ENCODE measurements at regions not wholly inside any gene's neighbourhood (a gene's known extent, or its start where the extent isn't known, plus 50 kb on each side); places are given as distances from the start of the nearest gene placed in this dataset.

DNA sequence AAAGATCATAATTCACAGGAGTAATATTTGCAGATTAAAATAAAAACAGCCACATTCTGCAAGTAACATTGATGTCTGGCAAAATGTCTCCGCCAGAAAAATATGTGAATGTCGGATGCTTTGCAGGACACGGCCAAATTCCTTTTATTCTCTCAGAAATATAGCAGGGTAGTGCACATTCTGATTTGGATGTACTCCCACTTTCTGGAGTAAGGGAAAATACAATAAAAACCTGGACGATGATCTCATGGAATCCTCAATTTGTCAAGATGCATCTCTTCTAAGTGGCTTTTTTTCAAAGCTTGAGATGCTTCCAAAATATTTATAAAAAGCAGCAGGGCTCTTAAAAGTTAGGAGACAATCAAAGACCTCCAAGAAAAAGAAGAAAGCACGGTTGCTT, 133.3 kb downstream of the TBX5 start:
- CTCF ChIA-PET = no interaction called here
- POLR2A ChIA-PET = no interaction called here
- H3K9me3 ChIP-seq (ENCODE audit: control insufficient read depth in 2 of 3, low read length in 3 of 3) = no peaks in the 10 kb centered on the region
- ATAC-seq (no peak), DNase-seq (no peak)
- H3K36me3 ChIP-seq (ENCODE audit: control insufficient read depth in 2 of 3, insufficient read depth in 3 of 3, low read length in 3 of 3) = no peaks in the 10 kb centered on the region
- H3K9me3 Mint-ChIP-seq = peaks cover 0 to 9% (median 0%) of the 10 kb centered on the region in 11 donors
- H3K27me3 Mint-ChIP-seq = peaks cover 0 to 16% (median 7%) of the 10 kb centered on the region in 5 donors
- H3K27me3 ChIP-seq (ENCODE audit: control insufficient read depth in 2 of 2, insufficient read depth in 2 of 2, low read length in 2 of 2) = no peaks in the 10 kb centered on the region
- H3K27ac Mint-ChIP-seq = no peak overlapping the region
- no peaks in the 10 kb centered on the region for H3K4me1 Mint-ChIP-seq
- intact Hi-C loops (cut with micrococcal nuclease) = no loop called here
- H3K4me3 Mint-ChIP-seq = no peak overlapping the region
- H3K36me3 Mint-ChIP-seq = no peaks in the 10 kb centered on the region
- no peak overlapping the region for H3K4me3 ChIP-seq (ENCODE audit: low read length)
- no peak overlapping the region for H3K27ac ChIP-seq (ENCODE audit: low read depth, low read length)
- no peaks in the 10 kb centered on the region for H3K4me1 ChIP-seq (ENCODE audit: control insufficient read depth in 2 of 2, insufficient read depth in 2 of 2, low read length in 2 of 2)

DNA sequence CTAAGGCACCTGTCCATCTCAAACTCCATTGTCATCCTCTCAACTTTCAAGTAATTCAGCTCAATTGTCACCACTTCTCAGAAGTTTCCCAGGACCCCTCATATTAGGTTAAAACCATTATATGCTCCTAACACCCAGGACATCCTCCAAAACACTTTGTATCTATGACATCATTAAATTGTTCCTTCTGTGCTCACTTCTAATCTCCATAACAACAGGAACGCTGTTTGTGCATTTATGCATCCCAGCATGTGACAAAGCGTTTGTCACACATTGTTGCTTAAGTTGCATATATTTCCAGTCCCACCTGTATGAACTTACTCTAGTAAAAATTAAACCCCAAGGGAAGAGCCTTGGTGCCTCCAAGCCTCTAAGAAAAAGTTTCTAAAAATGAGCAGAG, 133.9 kb downstream of the TBX5 start:
- Histone ChIP-seq H3K9me3 (ENCODE audit: control insufficient read depth in 2 of 3, low read length in 3 of 3) (no peaks in the 10 kb centered on the region), H3K4me1 (ENCODE audit: control insufficient read depth in 2 of 2, insufficient read depth in 2 of 2, low read length in 2 of 2) (no peaks in the 10 kb centered on the region), H3K4me3 (ENCODE audit: low read length) (no peak overlapping the region), H3K27me3 (ENCODE audit: control insufficient read depth in 2 of 2, insufficient read depth in 2 of 2, low read length in 2 of 2) (no peaks in the 10 kb centered on the region), H3K36me3 (ENCODE audit: control insufficient read depth in 2 of 3, insufficient read depth in 3 of 3, low read length in 3 of 3) (no peaks in the 10 kb centered on the region), H3K27ac (ENCODE audit: low read depth, low read length) (no peak overlapping the region)
- ChIA-PET CTCF (no interaction called here), POLR2A (no interaction called here)
- ATAC-seq = no peak
- no peak overlapping the region for H3K27ac Mint-ChIP-seq
- intact Hi-C loops (cut with micrococcal nuclease) = no loop called here
- H3K4me1 Mint-ChIP-seq = no peaks in the 10 kb centered on the region
- peaks cover 0 to 9% (median 0%) of the 10 kb centered on the region in 11 donors for H3K9me3 Mint-ChIP-seq
- H3K4me3 Mint-ChIP-seq = no peak overlapping the region
- H3K27me3 Mint-ChIP-seq = peaks cover 0 to 16% (median 7%) of the 10 kb centered on the region in 5 donors
- no peaks in the 10 kb centered on the region for H3K36me3 Mint-ChIP-seq
- DNase-seq = no peak

GRCh38 chr12:114269153-114269552, 136.8 kb downstream of the TBX5 start:
- Mint-ChIP-seq H3K4me1 (no peaks in the 10 kb centered on the region), H3K27ac (no peak overlapping the region), H3K27me3 (peaks cover 0 to 16% (median 7%) of the 10 kb centered on the region in 5 donors), H3K36me3 (no peaks in the 10 kb centered on the region), H3K4me3 (no peak overlapping the region), H3K9me3 (peaks cover 0 to 5% (median 0%) of the 10 kb centered on the region in 11 donors)
- ATAC-seq = no peak
- Histone ChIP-seq H3K27me3 (ENCODE audit: control insufficient read depth in 2 of 2, insufficient read depth in 2 of 2, low read length in 2 of 2) (no peaks in the 10 kb centered on the region), H3K36me3 (ENCODE audit: control insufficient read depth in 2 of 3, insufficient read depth in 3 of 3, low read length in 3 of 3) (no peaks in the 10 kb centered on the region), H3K9me3 (ENCODE audit: control insufficient read depth in 2 of 3, low read length in 3 of 3) (no peaks in the 10 kb centered on the region), H3K4me1 (ENCODE audit: control insufficient read depth in 2 of 2, insufficient read depth in 2 of 2, low read length in 2 of 2) (no peaks in the 10 kb centered on the region), H3K27ac (ENCODE audit: low read depth, low read length) (no peak overlapping the region), H3K4me3 (ENCODE audit: low read length) (no peak overlapping the region)
- DNase-seq = no peak
- ChIA-PET CTCF (no interaction called here), POLR2A (no interaction called here)
- intact Hi-C loops (cut with micrococcal nuclease) = no loop called here

GRCh38 chr12:114266536-114266935, 139.4 kb downstream of the TBX5 start:
- CTCF ChIA-PET = no interaction called here
- intact Hi-C loops (cut with micrococcal nuclease) = no loop called here
- DNase-seq = no peak
- Histone ChIP-seq H3K27ac (ENCODE audit: low read depth, low read length) (no peak overlapping the region), H3K36me3 (ENCODE audit: control insufficient read depth in 2 of 3, insufficient read depth in 3 of 3, low read length in 3 of 3) (no peaks in the 10 kb centered on the region), H3K9me3 (ENCODE audit: control insufficient read depth in 2 of 3, low read length in 3 of 3) (no peaks in the 10 kb centered on the region), H3K4me1 (ENCODE audit: control insufficient read depth in 2 of 2, insufficient read depth in 2 of 2, low read length in 2 of 2) (no peaks in the 10 kb centered on the region), H3K27me3 (ENCODE audit: control insufficient read depth in 2 of 2, insufficient read depth in 2 of 2, low read length in 2 of 2) (no peaks in the 10 kb centered on the region), H3K4me3 (ENCODE audit: low read length) (no peak overlapping the region)
- POLR2A ChIA-PET = no interaction called here
- Mint-ChIP-seq H3K36me3 (no peaks in the 10 kb centered on the region), H3K27me3 (peaks cover 0 to 12% (median 2%) of the 10 kb centered on the region in 5 donors), H3K27ac (no peak overlapping the region), H3K4me3 (no peak overlapping the region), H3K4me1 (no peaks in the 10 kb centered on the region), H3K9me3 (peaks cover 0 to 7% (median 2%) of the 10 kb centered on the region in 11 donors)
- no peak for ATAC-seq

DNA sequence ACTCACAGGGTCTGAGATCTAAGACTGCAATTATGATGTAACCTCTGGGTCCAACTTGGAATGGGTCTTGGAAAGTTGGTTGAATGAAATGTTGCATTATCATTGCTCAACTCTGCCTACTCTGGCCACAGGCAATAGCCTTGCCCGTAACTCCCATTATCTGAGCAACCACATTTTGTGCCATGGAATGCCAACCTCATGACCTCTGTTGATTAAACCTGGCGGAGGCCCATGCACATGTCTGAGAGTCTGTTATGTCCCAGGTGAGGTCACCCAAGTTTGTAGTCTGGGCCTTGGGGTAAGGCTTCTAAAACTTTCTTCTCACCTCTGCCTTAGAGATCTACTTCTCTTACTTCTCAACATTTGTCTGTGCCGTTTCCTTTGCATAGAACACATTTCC, 140.9 kb downstream of the TBX5 start:
- H3K27me3 Mint-ChIP-seq = peaks cover 0 to 9% (median 2%) of the 10 kb centered on the region in 5 donors
- Histone ChIP-seq H3K9me3 (ENCODE audit: control insufficient read depth in 2 of 3, low read length in 3 of 3) (no peaks in the 10 kb centered on the region), H3K4me3 (ENCODE audit: low read length) (no peak overlapping the region), H3K27me3 (ENCODE audit: control insufficient read depth in 2 of 2, insufficient read depth in 2 of 2, low read length in 2 of 2) (no peaks in the 10 kb centered on the region), H3K36me3 (ENCODE audit: control insufficient read depth in 2 of 3, insufficient read depth in 3 of 3, low read length in 3 of 3) (no peaks in the 10 kb centered on the region), H3K27ac (ENCODE audit: low read depth, low read length) (no peak overlapping the region), H3K4me1 (ENCODE audit: control insufficient read depth in 2 of 2, insufficient read depth in 2 of 2, low read length in 2 of 2) (no peaks in the 10 kb centered on the region)
- no peaks in the 10 kb centered on the region for H3K4me1 Mint-ChIP-seq
- H3K27ac Mint-ChIP-seq = no peak overlapping the region
- intact Hi-C loops (cut with micrococcal nuclease) = no loop called here
- ChIA-PET CTCF (no interaction called here), POLR2A (no interaction called here)
- peaks cover 0 to 7% (median 4%) of the 10 kb centered on the region in 11 donors for H3K9me3 Mint-ChIP-seq
- DNase-seq = no peak
- no peak for ATAC-seq
- H3K4me3 Mint-ChIP-seq = no peak overlapping the region
- no peaks in the 10 kb centered on the region for H3K36me3 Mint-ChIP-seq

DNA sequence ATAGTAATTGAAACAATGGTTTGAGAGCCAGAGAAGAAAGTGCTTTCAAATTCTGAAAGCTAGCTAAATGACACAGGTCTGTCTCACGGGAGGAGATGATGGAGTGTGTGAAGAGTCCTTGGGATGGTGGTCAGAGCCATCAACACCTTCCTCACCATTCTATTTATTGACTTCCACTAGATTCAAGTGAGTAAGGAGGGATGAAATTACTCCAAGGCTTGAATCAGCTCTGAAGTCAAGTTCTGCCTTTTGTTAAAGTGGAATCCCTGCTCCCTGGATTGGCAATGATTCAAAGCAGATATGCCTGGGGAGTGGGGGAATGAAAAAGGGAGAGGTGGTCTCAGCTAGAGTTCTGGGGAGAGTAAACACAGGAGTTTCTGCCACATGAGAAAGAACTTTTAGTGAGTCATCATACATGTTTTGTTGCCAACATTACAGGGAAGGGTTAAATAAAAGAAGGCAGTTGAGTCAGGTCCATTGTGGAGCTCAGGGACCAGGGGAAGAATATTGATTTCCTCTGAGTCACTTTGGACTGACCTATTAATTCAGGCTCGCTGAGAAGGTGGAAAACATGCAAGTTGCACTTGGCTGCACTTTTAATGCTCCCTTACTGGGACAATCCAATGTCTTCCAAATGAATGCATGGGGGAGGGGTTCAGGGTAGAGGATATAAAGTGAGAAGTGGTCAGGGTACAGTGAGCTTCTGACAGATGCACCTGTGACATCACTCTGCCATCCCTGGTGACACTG, 142.7 kb downstream of the TBX5 start:
- H3K4me1 Mint-ChIP-seq = no peaks in the 10 kb centered on the region
- H3K4me3 ChIP-seq (ENCODE audit: low read length) = no peak overlapping the region
- no peaks in the 10 kb centered on the region for H3K27me3 ChIP-seq (ENCODE audit: control insufficient read depth in 2 of 2, insufficient read depth in 2 of 2, low read length in 2 of 2)
- no peak overlapping the region for H3K27ac Mint-ChIP-seq
- no peak overlapping the region for H3K27ac ChIP-seq (ENCODE audit: low read depth, low read length)
- intact Hi-C loops (cut with micrococcal nuclease) = no loop called here
- ChIA-PET CTCF (no interaction called here), POLR2A (no interaction called here)
- no peak overlapping the region for H3K4me3 Mint-ChIP-seq
- no peaks in the 10 kb centered on the region for H3K9me3 ChIP-seq (ENCODE audit: control insufficient read depth in 2 of 3, low read length in 3 of 3)
- ATAC-seq = no peak
- H3K4me1 ChIP-seq (ENCODE audit: control insufficient read depth in 2 of 2, insufficient read depth in 2 of 2, low read length in 2 of 2) = no peaks in the 10 kb centered on the region
- H3K36me3 Mint-ChIP-seq = no peaks in the 10 kb centered on the region
- no peak for DNase-seq
- H3K36me3 ChIP-seq (ENCODE audit: control insufficient read depth in 2 of 3, insufficient read depth in 3 of 3, low read length in 3 of 3) = no peaks in the 10 kb centered on the region
- H3K9me3 Mint-ChIP-seq = peaks cover 0 to 7% (median 4%) of the 10 kb centered on the region in 11 donors
- H3K27me3 Mint-ChIP-seq = no peaks in the 10 kb centered on the region

GRCh38 chr12:114257687-114258086, 148.3 kb downstream of the TBX5 start:
- H3K36me3 ChIP-seq (ENCODE audit: control insufficient read depth in 2 of 3, insufficient read depth in 3 of 3, low read length in 3 of 3) = no peaks in the 10 kb centered on the region
- H3K4me1 Mint-ChIP-seq = peaks cover 0 to 1% (median 0%) of the 10 kb centered on the region in 7 donors
- no peak for DNase-seq
- no peak overlapping the region for H3K4me3 Mint-ChIP-seq
- peaks cover 0 to 3% (median 0%) of the 10 kb centered on the region in 3 experiments for H3K9me3 ChIP-seq (ENCODE audit: control insufficient read depth in 2 of 3, low read length in 3 of 3)
- ATAC-seq = no peak
- H3K9me3 Mint-ChIP-seq = peaks cover 0 to 25% (median 8%) of the 10 kb centered on the region in 11 donors
- H3K36me3 Mint-ChIP-seq = peaks cover 0 to 5% (median 0%) of the 10 kb centered on the region in 5 donors
- ChIA-PET POLR2A (no interaction called here), CTCF (no interaction called here)
- no peak overlapping the region for H3K27ac ChIP-seq (ENCODE audit: low read depth, low read length)
- H3K4me3 ChIP-seq (ENCODE audit: low read length) = no peak overlapping the region
- H3K27ac Mint-ChIP-seq = no peak overlapping the region
- no peaks in the 10 kb centered on the region for H3K27me3 ChIP-seq (ENCODE audit: control insufficient read depth in 2 of 2, insufficient read depth in 2 of 2, low read length in 2 of 2)
- no peaks in the 10 kb centered on the region for H3K4me1 ChIP-seq (ENCODE audit: control insufficient read depth in 2 of 2, insufficient read depth in 2 of 2, low read length in 2 of 2)
- intact Hi-C loops (cut with micrococcal nuclease) = no loop called here
- peaks cover 0 to 24% (median 17%) of the 10 kb centered on the region in 5 donors for H3K27me3 Mint-ChIP-seq

Measured in naive thymus-derived CD4-positive, alpha-beta T cell (primary cell).